ENCODE measurements at regions not wholly inside any gene's neighbourhood (a gene's known extent, or its start where the extent isn't known, plus 50 kb on each side); places are given as distances from the start of the nearest gene placed in this dataset.

DNA sequence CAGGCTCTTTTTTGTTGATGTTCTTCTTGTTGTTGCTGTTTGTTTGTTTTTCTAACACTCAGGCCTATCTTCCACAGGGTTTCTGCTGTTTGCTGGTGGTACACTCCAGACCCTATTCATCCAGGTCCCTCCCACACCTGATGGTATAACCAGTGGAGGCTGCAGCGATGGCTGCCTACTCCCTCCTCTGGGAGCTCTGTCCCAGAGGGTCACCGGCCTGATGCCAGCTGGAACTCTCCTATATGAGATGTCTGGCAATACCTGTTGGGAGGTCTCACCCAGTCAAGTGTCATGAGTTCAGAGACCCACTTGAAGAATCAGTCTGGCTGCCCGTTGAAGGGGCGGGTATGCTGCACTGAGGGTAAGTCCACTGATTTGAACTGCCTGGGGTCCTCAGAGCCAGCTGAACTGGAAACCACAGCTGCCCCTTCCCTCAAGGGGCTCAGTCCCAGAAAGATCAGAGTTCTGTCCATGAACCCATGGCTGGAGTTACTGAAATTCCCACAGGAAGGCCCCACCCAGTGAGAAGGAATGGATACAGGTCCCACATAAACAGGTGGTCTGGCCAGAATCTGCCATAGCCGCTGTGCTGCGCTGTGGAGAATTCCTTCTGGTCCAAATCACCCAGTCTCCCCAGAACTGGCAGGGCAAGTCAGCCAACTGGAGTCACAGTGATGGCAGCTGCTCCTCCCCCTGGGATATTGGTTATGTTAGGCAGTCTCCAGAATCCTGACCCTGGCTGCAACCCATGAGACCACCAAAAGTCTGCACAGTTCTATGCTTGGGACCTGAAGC is 664.4 kb downstream of the FRK start:
- DNase-seq: no peak

- no peak for DNase-seq
These were observed 666.9 kb downstream of the FRK start for GRCh38 chr6:115393821-115394220.

GRCh38 chr6:115370202-115370601 is 690.5 kb downstream of the FRK start:
- no peak for DNase-seq

DNA sequence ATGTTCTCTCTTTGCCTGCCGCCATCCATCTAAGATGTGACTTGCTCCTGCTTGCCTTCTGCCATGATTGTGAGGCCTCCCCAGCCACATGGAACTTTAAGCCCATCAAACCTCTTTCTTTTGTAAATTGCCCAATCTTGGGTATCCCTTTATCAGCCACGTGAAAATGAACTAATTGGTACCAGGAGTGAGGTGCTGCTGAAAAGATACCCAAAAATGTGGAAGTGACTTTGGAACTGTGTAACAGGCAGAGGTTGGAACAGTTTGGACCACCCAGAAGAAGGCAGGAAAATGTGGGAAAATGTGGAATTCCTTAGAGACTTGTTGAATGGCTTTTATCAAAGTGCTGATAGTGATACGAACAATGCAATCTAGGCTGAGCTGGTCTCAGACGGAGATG is 694.9 kb downstream of the FRK start:
- no peak for DNase-seq

DNA sequence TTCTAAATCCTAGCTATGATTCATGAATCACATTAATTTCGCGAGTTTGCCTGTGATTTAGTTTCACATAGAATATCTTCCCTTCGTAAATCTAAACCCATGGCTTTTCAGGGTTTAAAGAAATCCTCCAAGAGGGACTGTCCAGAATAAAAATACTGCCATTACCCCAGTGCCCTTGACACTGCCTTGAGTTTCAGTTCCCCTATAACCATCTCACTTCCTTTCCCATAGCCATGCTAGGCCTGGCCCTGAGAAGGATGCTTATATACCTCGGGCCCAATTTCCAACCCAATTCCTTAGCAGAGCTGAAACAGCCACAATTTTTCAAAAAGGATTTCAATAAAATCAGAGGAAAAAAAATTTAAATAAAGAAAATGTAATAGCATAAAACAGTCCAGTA is 697.3 kb downstream of the FRK start:
- no peak for DNase-seq

- DNase-seq: no peak
These were observed 698.5 kb downstream of the FRK start for GRCh38 chr6:115362234-115362633.

DNA sequence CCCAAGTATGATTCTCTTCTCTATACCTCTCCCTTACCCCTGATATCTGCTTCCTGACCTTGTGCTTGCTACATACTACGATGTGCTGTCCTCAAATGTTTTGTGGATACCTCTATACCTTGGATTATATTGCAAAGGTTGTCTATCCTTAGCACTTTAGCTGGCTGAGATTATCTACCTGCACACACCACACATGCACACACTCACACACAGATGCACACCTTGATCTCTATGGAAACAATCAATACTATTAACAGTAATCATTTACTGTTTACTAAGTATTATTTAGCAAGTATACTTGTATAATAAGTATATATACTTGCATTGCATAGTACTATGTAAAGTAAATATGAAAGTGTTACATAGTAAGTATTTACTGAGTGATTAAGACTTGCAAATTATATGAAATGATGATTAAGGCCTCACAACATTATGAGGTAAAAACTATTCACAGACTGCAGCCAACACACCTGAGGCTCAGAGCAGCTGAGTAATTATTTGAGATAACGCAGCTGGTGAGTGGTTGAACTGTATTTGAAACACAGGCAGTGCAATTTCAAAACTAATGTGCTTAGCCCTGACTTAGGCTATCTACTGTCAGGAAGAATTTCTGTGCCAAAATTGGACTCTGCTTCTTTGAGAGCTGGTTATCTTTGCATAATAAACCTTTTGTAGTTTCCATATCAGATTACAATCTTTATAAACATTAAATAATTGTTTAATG is 699.9 kb downstream of the FRK start:
- DNase-seq: no peak

GRCh38 chr6:115358616-115359015 is 702.1 kb downstream of the FRK start:
- DNase-seq: no peak

GRCh38 chr6:115356371-115356770 is 704.3 kb downstream of the FRK start:
- DNase-seq: no peak

DNA sequence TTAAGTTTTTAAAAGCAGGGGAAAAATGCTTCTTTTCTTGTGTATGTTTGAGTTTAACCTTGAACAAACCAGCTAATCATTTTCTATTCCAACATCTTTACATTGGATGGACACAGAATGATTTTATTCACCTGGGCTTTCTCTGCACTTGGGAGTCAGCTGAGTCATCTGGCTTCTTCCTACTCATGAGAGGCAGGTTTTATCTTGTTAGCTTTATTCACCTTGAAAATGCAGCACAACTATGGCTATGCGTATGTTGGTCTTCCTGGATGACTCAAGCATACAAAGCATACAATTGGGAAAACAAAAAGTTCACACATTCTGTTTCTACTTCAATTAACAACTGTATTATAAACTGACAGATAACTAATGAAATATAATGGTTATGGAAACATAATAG is 737.7 kb downstream of the FRK start:
- no peak for DNase-seq

- no peak for DNase-seq
These were observed 740.9 kb downstream of the FRK start for GRCh38 chr6:115319823-115320222.

GRCh38 chr6:115310156-115310555 is 750.5 kb downstream of the FRK start:
- DNase-seq: no peak

GRCh38 chr6:115302731-115303130 is 758.0 kb downstream of the FRK start:
- DNase-seq: no peak

DNA sequence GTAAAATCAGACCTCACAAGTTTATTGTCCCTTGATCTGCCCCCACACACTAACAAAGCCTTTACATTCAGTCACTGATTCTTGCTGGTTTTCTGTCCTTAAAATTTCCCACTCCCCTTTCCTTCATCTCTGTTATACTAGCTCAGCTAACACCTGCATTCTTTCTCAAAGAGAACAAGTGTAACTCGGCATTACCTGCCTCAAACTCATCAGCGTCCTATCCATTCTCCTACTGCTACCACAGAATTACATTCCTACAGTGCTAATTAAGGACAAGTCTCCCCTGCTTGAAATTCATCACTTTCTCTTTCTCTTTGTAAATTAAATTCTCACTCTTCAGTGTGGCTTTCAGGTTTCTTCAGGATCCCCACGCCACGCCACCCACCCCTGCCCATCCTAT is 773.2 kb downstream of the FRK start:
- DNase-seq: no peak

DNA sequence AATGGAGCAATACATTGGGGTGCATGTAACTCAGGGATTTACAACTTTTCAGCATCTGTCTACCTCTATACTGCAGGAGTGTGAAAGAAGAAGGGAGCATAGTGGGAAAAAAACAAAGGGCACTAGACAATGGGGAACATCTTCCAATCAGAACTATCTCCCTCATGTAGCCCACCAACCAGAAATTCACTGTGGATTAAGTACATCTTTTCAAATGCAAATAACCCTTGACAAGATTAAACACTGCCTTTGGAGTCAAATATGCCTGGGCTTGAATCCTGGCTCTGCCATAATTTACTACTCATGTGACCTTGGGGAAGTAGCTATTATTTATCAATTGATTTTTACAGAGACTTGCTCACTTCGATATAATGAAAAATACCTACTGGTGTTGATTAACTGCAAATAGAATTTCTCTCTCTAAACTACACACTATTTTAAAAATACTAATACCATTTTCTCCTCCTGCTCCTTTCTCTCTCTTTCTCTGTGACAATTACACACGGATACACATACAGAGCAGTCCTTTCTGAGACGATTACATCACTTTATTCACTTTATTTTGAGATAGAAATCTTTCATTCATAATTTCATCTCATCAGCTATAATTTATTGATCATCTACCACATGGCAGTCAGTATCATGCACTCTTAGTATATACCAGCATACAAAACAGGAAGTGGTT is 783.7 kb downstream of the FRK start:
- DNase-seq: no peak

- DNase-seq: no peak
These were observed 788.4 kb downstream of the FRK start for GRCh38 chr6:115272311-115272710.

DNA sequence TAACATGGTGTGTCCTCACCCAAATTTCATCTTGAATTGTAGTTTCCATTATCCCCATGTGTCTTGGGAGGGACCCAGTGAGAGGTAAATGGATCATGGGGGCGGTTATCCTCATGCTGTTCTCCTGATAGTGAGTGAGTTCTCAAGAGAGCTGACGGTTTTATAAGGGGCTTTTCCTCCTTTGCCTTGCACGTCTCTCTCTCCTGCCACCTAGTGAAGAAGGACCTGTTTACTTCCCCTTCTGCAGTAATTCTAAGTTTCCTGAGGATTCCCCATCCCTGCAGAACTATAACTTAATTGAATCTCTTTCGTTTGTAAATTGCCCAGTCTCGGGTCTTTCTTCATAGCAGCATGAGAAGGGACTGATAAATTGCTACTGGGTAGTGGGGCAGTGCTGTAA is 789.3 kb downstream of the FRK start:
- DNase-seq: no peak

- no peak for DNase-seq
These were observed 789.7 kb downstream of the FRK start for GRCh38 chr6:115270953-115271352.

DNA sequence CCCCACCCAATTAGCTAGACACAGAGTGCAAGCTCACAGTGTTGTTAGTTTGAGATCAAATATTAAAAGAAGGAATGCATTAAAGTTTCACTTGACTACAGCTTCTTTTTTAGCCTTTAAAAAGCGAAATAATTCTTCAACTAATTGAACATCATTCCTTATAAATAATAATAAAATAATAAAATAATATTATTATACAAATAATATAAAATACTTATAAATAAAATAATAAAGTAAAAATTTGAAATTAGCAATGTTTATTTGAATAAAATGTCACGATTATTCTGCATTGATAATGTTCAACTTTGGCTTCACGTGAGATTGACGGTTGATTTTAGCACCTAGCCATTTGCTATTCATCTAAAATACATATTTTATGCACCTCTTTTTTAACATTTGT is 819.3 kb downstream of the FRK start:
- DNase-seq: no peak

GRCh38 chr6:115221198-115221597 is 839.5 kb downstream of the FRK start:
- DNase-seq: no peak

GRCh38 chr6:115220551-115221159 is 840.0 kb downstream of the FRK start:
- DNase-seq: no peak

GRCh38 chr6:115219645-115220044 is 841.0 kb downstream of the FRK start:
- DNase-seq: no peak

DNA sequence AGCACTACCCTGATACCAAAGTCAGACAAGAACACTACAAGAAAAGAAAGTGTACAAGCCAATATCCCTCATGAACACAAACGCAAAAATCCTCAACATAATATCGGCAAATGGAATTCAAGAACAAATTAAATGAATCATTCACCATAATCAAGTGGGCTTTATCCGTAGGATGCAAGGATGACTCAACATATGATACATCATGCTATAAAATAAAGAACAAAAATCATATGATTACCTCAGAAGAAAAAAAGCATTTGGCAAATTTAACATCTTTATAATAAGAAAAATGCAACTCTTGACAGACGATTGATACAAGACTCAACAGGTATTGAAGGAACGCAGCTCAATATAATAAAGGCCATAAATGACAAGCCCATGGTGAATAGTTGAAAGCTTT is 843.9 kb downstream of the FRK start:
- DNase-seq: no peak

GRCh38 chr6:115214283-115214682 is 846.4 kb downstream of the FRK start:
- DNase-seq: no peak
